HL-60 (cell line): ENCODE measurements at regions not wholly inside any gene's neighbourhood (a gene's known extent, or its start where the extent isn't known, plus 50 kb on each side); places are given as distances from the start of the nearest gene placed in this dataset.
A peak's percentile ranks its signal among the peaks of the same experiment; 100 is the strongest.

Experiments used
- DNase-seq, 2 experiments: peaks; one replicate each; pipeline ENCODE4 v3.0.0-alpha.2; 2010 to 2020; ENCODE audit warnings: low read depth in 1 of 2, low spot score in 1 of 2
- H3K27ac ChIP-seq: fragments of 250-450 bp; sonication (Bioruptor Pico); replicated peaks from 2 replicates; pipeline ENCODE4 v1.5.1; 2020; ENCODE audit warnings: mild to moderate bottlenecking, moderate library complexity
- H3K27me3 ChIP-seq: fragments of 250-450 bp; sonication (Bioruptor Pico); 2 replicates; pipeline ENCODE4 v1.5.1; 2021; ENCODE audit warnings: mild to moderate bottlenecking, moderate library complexity; ENCODE audit not compliant: insufficient read depth, poor library complexity, severe bottlenecking
- H3K4me3 ChIP-seq: replicated peaks from 2 replicates; pipeline ENCODE4 v1.5.1; 2011; ENCODE audit warnings: mild to moderate bottlenecking, control low read depth, low read length; ENCODE audit not compliant: insufficient read depth
- GABPA ChIP-seq: IDR thresholded peaks from 2 replicates; pipeline ENCODE4 v1.6.1; 2012; ENCODE audit warnings: low read depth
- POLR2AphosphoS5 ChIP-seq: IDR thresholded peaks from 2 replicates; pipeline ENCODE4 v1.6.1; 2012; ENCODE audit warnings: low read depth
- SPI1 ChIP-seq: IDR thresholded peaks from 2 replicates; pipeline ENCODE4 v1.6.1; 2012; ENCODE audit warnings: low read depth, mild to moderate bottlenecking, borderline replicate concordance
- TF ChIP-seq, protein P1 (sequence below): IDR thresholded peaks from 2 replicates; pipeline ENCODE4 v1.6.1; 2012; ENCODE audit warnings: low read depth; ENCODE audit not compliant: insufficient replicate concordance
- TF ChIP-seq, protein P2 (sequence below): IDR thresholded peaks from one replicate; pipeline ENCODE4 v1.5.1; 2011; ENCODE audit warnings: low read length, control low read depth, inconsistent platforms; ENCODE audit not compliant: insufficient read depth

DNA sequence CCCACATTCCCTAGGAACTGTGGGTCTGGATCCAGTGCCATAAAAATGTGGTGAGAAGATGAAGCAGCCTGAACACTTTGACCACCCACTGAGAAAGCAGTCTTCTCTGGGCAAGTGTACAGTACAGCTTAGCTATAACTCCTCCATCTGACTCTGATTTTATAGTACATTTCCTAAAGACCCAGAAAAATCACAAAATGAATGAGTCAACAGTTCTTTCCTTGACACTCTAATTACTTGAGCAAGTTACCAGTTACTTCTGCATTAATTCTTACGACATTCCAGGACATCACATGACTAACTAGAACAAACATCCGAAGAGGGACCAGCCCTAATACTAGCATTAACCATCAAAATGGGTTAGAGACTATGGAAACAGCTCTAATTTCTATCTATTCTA lies 148.1 kb upstream of the PEX5L start:
- H3K4me3 ChIP-seq = no peak overlapping the region
- no peak overlapping the region for H3K27ac ChIP-seq
- H3K27me3 ChIP-seq = no peaks in the 10 kb centered on the region
- peak; percentile 33 to 67 for DNase-seq
- TF ChIP-seq POLR2AphosphoS5 (no peak), GABPA (no peak), SPI1 (no peak)
- TF ChIP-seq, protein P1, sequence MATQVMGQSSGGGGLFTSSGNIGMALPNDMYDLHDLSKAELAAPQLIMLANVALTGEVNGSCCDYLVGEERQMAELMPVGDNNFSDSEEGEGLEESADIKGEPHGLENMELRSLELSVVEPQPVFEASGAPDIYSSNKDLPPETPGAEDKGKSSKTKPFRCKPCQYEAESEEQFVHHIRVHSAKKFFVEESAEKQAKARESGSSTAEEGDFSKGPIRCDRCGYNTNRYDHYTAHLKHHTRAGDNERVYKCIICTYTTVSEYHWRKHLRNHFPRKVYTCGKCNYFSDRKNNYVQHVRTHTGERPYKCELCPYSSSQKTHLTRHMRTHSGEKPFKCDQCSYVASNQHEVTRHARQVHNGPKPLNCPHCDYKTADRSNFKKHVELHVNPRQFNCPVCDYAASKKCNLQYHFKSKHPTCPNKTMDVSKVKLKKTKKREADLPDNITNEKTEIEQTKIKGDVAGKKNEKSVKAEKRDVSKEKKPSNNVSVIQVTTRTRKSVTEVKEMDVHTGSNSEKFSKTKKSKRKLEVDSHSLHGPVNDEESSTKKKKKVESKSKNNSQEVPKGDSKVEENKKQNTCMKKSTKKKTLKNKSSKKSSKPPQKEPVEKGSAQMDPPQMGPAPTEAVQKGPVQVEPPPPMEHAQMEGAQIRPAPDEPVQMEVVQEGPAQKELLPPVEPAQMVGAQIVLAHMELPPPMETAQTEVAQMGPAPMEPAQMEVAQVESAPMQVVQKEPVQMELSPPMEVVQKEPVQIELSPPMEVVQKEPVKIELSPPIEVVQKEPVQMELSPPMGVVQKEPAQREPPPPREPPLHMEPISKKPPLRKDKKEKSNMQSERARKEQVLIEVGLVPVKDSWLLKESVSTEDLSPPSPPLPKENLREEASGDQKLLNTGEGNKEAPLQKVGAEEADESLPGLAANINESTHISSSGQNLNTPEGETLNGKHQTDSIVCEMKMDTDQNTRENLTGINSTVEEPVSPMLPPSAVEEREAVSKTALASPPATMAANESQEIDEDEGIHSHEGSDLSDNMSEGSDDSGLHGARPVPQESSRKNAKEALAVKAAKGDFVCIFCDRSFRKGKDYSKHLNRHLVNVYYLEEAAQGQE = no peak
- TF ChIP-seq, protein P2, sequence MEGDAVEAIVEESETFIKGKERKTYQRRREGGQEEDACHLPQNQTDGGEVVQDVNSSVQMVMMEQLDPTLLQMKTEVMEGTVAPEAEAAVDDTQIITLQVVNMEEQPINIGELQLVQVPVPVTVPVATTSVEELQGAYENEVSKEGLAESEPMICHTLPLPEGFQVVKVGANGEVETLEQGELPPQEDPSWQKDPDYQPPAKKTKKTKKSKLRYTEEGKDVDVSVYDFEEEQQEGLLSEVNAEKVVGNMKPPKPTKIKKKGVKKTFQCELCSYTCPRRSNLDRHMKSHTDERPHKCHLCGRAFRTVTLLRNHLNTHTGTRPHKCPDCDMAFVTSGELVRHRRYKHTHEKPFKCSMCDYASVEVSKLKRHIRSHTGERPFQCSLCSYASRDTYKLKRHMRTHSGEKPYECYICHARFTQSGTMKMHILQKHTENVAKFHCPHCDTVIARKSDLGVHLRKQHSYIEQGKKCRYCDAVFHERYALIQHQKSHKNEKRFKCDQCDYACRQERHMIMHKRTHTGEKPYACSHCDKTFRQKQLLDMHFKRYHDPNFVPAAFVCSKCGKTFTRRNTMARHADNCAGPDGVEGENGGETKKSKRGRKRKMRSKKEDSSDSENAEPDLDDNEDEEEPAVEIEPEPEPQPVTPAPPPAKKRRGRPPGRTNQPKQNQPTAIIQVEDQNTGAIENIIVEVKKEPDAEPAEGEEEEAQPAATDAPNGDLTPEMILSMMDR = no peak

DNA sequence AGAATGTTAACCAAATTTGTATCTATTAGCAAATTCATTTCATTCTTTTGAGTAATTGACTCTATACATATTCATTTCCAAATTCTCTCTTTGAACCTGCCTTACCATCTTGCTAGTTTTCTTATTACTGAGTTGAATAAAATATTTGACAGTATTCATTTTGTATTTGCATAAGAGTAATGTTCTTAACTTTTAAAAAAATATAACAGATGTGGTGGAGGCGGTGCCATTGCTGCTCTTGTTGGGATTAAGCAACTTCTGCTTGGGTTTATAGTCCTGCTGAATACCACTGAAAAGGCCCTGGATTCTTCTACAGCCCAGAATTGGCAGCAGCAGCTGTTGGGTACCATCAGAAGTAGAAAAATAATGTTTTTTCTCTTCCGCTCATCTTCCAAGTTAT lies 148.9 kb upstream of the PEX5L start:
- DNase-seq = no peak
- Histone ChIP-seq H3K27me3 (no peaks in the 10 kb centered on the region), H3K4me3 (no peak overlapping the region), H3K27ac (no peak overlapping the region)
- TF ChIP-seq POLR2AphosphoS5 = no peak
- no peak for TF ChIP-seq SPI1
- TF ChIP-seq, protein P1 = no peak
- TF ChIP-seq, protein P2 = no peak
- TF ChIP-seq GABPA = no peak

DNA sequence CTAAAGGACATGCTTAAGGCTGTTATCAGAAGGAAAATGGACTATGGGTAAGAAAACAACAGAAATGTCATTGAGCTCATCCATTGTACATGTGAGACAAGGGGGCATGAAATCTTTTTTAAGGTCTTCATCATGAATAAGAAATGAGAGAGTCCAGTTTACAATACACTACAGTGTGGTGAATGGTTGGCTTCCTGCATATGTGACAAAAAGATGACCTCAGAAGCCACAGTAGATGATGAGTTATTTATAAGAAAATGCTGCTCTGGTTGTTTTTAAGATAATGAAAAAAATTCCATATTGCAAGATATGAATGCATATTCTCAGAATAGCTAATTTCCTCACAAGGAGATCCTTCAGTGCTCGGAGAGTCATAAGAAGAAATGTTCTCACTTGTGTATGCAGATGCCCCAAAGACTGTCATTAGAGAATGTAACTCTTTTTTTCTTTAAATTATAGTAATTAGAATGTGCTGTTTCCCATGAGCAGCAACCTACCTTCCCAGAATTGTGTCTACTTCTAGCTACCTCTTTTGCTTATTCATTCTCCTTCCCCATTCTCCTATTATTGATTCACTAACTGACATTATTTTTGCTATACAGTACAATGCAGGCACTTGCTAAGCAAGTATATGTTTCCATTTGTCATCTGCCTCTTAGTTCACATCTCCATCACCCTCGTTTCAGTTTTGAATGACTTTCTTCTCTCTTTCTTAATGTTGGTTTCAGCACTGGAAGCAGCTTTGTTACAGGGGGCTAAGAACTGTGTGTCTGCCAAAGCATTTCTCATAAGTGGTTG lies 152.0 kb upstream of the PEX5L start:
- TF ChIP-seq, protein P2 = no peak
- TF ChIP-seq, protein P1 = no peak
- TF ChIP-seq POLR2AphosphoS5 (no peak), GABPA (no peak), SPI1 (no peak)
- Histone ChIP-seq H3K27ac (no peak overlapping the region), H3K4me3 (no peak overlapping the region), H3K27me3 (no peaks in the 10 kb centered on the region)
- no peak for DNase-seq
